K562 (cell line): ENCODE measurements at regions not wholly inside any gene's neighbourhood (a gene's known extent, or its start where the extent isn't known, plus 50 kb on each side); places are given as distances from the start of the nearest gene placed in this dataset.

Experiments
- ATAC-seq: fragments of 200-7000 bp; cut with Tn5 transposase; 3 replicates; pipeline ENCODE4 v1.9.1; 2020; ENCODE audit warnings: moderate library complexity
- BruUV-seq: library from RNA; stranded (reverse); fragments of 400-500 nt; replicated peaks from 2 replicates; lab custom pipeline; 2021; lab: Mats Ljungman, UMichigan
- CTCF ChIA-PET: fragments of 300-600 bp; formaldehyde crosslinking; extraction: SDS; loops from one replicate; lab custom pipeline; 2021; ENCODE audit warnings: low intra/inter-chr PET ratio; lab: Yijun Ruan, JAX
- POLR2A ChIA-PET: fragments of 300-600, 350-650 bp; sonication (Branson Sonifier 250); formaldehyde crosslinking; extraction: SDS; loops from one replicate; lab custom pipeline; 2021; ENCODE audit warnings: antibody characterized with exemption, inconsistent platforms; lab: Yijun Ruan, JAX
- DNase-seq, 4 experiments: peaks; one replicate each; pipeline versions ENCODE4 v3.0.0 to v3.0.0-alpha.2; 2011 to 2018; ENCODE audit warnings: low spot score in 3 of 4, mixed read lengths in 3 of 4; ENCODE audit errors: extremely low read depth in 1 of 4
- FAIRE-seq: peaks from 2 replicates; lab custom pipeline; 2011; peaks lifted over from hg19 to GRCh38; lab: Jason Lieb, UNC
- H2AFZ ChIP-seq: 2 replicates; pipeline ENCODE4 v1.6.0; 2011; ENCODE audit warnings: low read depth, low read length, control low read depth, inconsistent platforms
- H3K27ac ChIP-seq: fragments of 200-600 bp; 3 replicates; pipeline ENCODE4 v1.8.0; 2011; ENCODE audit warnings: low read depth, mild to moderate bottlenecking, control low read depth, inconsistent platforms, low read length, moderate library complexity, mixed read lengths; ENCODE audit errors: extremely low read depth
- H3K27me3 ChIP-seq, 2 experiments: fragments of 300-600 bp in 1 of 2; 2 replicates in 1 of 2; 3 replicates in 1 of 2; pipeline versions ENCODE4 v1.6.0 to v1.8.0; 2011; ENCODE audit warnings: inconsistent platforms in 2 of 2, low read length in 2 of 2, mild to moderate bottlenecking in 1 of 2, mixed read lengths in 1 of 2, moderate library complexity in 1 of 2; ENCODE audit not compliant: control insufficient read depth in 2 of 2, insufficient read depth in 2 of 2
- H3K36me3 ChIP-seq: fragments of 300-600 bp; 3 replicates; pipeline ENCODE4 v1.8.0; 2011; ENCODE audit warnings: mild to moderate bottlenecking, low read length, inconsistent platforms; ENCODE audit not compliant: control insufficient read depth, insufficient read depth
- H3K4me1 ChIP-seq, 2 experiments: fragments of 200-600 bp in 1 of 2; replicated peaks in 1 of 2; 2 replicates in 1 of 2; 3 replicates in 1 of 2; pipeline versions ENCODE4 v1.5.1 to v1.8.0; 2011; ENCODE audit warnings: inconsistent platforms in 2 of 2, low read length in 2 of 2, mild to moderate bottlenecking in 1 of 2, mixed read lengths in 1 of 2, moderate library complexity in 1 of 2; ENCODE audit not compliant: control insufficient read depth in 2 of 2, insufficient read depth in 2 of 2
- H3K4me2 ChIP-seq: 2 replicates; pipeline ENCODE4 v1.6.1; 2011; ENCODE audit warnings: low read length, control low read depth, inconsistent platforms, mixed read lengths; ENCODE audit not compliant: insufficient read depth
- H3K4me3 ChIP-seq: fragments of 200-600 bp; sonication (generic), shearing (Covaris generic); 2 replicates; pipeline ENCODE4 v1.5.1; 2016; ENCODE audit warnings: control low read depth, inconsistent platforms
- H3K79me2 ChIP-seq: fragments of 200-600 bp; 3 replicates; pipeline ENCODE4 v1.8.0; 2011; ENCODE audit warnings: low read length, inconsistent platforms; ENCODE audit not compliant: control insufficient read depth, insufficient read depth
- H3K9ac ChIP-seq, 2 experiments: 2 replicates each; pipeline versions ENCODE4 v1.6.0 to v1.6.1; 2011; ENCODE audit warnings: low read depth in 2 of 2, low read length in 2 of 2, control low read depth in 1 of 2, inconsistent platforms in 1 of 2, mild to moderate bottlenecking in 1 of 2, mixed read lengths in 1 of 2; ENCODE audit not compliant: insufficient read depth in 1 of 2
- H3K9me1 ChIP-seq: one replicate; pipeline ENCODE4 v1.6.0; 2011; ENCODE audit warnings: inconsistent platforms, mild to moderate bottlenecking, low read length, moderate library complexity; ENCODE audit not compliant: control insufficient read depth, insufficient read depth
- H3K9me3 ChIP-seq: replicated peaks from 2 replicates; pipeline ENCODE4 v1.5.1; 2011; ENCODE audit warnings: low read depth, low read length, inconsistent platforms; ENCODE audit not compliant: control insufficient read depth, insufficient read depth
- H4K20me1 ChIP-seq: replicated peaks from 2 replicates; pipeline ENCODE4 v1.6.1; 2011; ENCODE audit warnings: low read length, inconsistent platforms, mixed read lengths; ENCODE audit not compliant: control insufficient read depth, insufficient read depth
- POLR3A ChIP-seq: IDR thresholded peaks from 2 replicates; pipeline ENCODE4 v1.6.1; 2011; ENCODE audit warnings: borderline replicate concordance, mild to moderate bottlenecking, moderate library complexity; ENCODE audit not compliant: insufficient read length, insufficient read depth; ENCODE audit errors: extremely low read depth
- ZBTB2 ChIP-seq: fragments of 450-650 bp; IDR thresholded peaks from 2 replicates; pipeline ENCODE4 v1.6.1; 2016; ENCODE audit warnings: antibody characterized with exemption
- ZNF263 ChIP-seq: sonication (generic); formaldehyde crosslinking; IDR thresholded peaks from 2 replicates; pipeline ENCODE4 v1.8.0; 2022; ENCODE audit warnings: mild to moderate bottlenecking, missing genetic modification reagents, borderline replicate concordance
- WGBS: fragments of 100-300 bp; shearing (Covaris generic); methylation state at CpG from one replicate; pipeline ENCODE4 v1.1.6; 2016; ENCODE audit warnings: low coverage, mixed read lengths; ENCODE audit not compliant: insufficient coverage; ENCODE audit errors: missing lambda C conversion rate; 5-methylcytosine and 5-hydroxymethylcytosine counted together
- in situ Hi-C: fragments of 300-500 bp; cut with MboI; formaldehyde crosslinking; loops from 4 replicates; pipeline ENCODE4 v1.15.0; 2018; ENCODE audit warnings: inconsistent platforms, mixed read lengths
- intact Hi-C: fragments of 100-400 bp; cut with micrococcal nuclease; formaldehyde crosslinking; loops from 2 replicates; pipeline ENCODE4 v1.14.2; 2022
- TF ChIP-seq, protein P1 (sequence below): fragments of 450-650 bp; IDR thresholded peaks from 2 replicates; pipeline ENCODE4 v1.7.0; 2016; ENCODE audit warnings: borderline replicate concordance

GRCh38 chr14:83196236-83196635 is 1662.6 kb upstream of the SEL1L start:
- no peaks in the 10 kb centered on the region for H3K4me1 ChIP-seq
- ChIA-PET POLR2A (no interaction called here), CTCF (no interaction called here)
- intact Hi-C loops (no loop called here), in situ Hi-C loops (no loop called here)
- H3K36me3 ChIP-seq, result no peaks in the 10 kb centered on the region
- H4K20me1 ChIP-seq, result no peaks in the 10 kb centered on the region
- no peaks in the 10 kb centered on the region for H3K79me2 ChIP-seq
- no peaks in the 10 kb centered on the region for H3K9me3 ChIP-seq
- no peak for ATAC-seq
- 0% methylated on average over 1 of the region's 1 CpG for WGBS
- no peaks in the 10 kb centered on the region for H3K27me3 ChIP-seq
- TF ChIP-seq, protein P1, sequence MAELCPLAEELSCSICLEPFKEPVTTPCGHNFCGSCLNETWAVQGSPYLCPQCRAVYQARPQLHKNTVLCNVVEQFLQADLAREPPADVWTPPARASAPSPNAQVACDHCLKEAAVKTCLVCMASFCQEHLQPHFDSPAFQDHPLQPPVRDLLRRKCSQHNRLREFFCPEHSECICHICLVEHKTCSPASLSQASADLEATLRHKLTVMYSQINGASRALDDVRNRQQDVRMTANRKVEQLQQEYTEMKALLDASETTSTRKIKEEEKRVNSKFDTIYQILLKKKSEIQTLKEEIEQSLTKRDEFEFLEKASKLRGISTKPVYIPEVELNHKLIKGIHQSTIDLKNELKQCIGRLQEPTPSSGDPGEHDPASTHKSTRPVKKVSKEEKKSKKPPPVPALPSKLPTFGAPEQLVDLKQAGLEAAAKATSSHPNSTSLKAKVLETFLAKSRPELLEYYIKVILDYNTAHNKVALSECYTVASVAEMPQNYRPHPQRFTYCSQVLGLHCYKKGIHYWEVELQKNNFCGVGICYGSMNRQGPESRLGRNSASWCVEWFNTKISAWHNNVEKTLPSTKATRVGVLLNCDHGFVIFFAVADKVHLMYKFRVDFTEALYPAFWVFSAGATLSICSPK, result no peak
- no peak for TF ChIP-seq ZNF263
- no peak for TF ChIP-seq POLR3A
- TF ChIP-seq ZBTB2, result no peak
- no peak overlapping the region for H3K4me2 ChIP-seq
- H3K4me3 ChIP-seq, result no peak overlapping the region
- FAIRE-seq, result no peak
- no peak overlapping the region for H3K27ac ChIP-seq
- no peak overlapping the region for H2AFZ ChIP-seq
- no peak for DNase-seq
- H3K9ac ChIP-seq, result no peak overlapping the region
- H3K9me1 ChIP-seq, result no peaks in the 10 kb centered on the region
- no TSS peak for BruUV-seq
